NCI-H2196 (cell line): ENCODE measurements at regions not wholly inside any gene's neighbourhood (a gene's known extent, or its start where the extent isn't known, plus 50 kb on each side); places are given as distances from the start of the nearest gene placed in this dataset.

Experiments
- DNase-seq: peaks from one replicate; lab custom pipeline; 2025; ENCODE audit not compliant: unreplicated experiment; lab: John Stamatoyannopoulos, UW

DNA sequence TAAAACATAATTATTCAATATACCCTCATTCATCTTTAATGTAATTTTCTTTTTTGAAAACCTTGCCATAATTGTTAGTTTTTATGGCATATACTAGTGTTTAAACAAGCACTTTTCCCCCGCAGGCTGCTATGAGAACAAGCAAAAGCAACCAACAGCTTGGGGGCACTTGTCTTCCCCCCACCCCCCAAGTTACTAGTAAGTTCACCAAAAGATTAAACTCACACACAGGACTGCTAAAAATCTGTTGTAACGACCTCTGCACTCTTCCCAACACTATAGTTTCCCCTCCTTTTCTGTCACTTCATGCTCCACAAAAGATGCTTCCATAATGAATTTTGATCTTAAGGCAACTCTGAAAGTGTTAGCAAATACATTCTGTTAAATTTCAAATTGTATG, 474.9 kb upstream of the SOX5 start:
- no peak for DNase-seq

DNA sequence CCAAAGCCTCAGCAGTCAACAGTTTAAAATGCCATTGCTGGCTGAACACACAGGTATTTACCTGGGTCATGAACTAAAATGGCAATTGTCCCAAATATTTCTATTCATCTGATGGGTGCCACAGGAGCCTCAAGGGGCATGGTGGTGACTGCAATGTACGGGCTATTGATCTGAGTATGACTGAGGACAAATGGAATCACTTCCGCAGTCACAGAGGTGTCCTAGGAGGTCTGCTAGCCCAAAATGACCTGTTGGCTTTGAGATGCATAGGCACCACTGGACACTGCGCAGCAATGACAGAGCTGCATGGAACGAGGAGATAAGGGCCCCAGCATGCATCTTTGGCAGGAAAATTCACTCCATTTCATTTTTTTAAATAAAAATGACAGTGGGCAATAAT, 474.1 kb upstream of the SOX5 start:
- DNase-seq = no peak

DNA sequence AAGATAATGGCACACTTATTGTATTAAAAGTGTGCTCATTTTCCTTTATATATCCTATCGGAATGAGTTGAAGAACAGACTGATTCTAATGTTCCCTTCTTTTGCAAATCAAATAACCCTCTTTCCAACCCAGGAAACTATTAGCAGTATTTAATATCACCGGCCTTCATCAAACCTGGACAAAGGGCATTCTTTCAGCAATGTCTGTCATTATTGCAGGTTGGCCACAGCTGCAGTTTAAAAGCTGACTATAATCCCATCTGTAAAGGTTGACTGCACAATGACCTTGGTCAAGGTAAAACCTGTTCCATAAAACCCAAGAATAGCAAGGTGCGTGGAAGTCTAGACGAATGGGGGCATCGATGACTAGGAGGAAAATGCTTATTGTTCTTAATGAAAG, 472.3 kb upstream of the SOX5 start:
- DNase-seq = no peak

DNA sequence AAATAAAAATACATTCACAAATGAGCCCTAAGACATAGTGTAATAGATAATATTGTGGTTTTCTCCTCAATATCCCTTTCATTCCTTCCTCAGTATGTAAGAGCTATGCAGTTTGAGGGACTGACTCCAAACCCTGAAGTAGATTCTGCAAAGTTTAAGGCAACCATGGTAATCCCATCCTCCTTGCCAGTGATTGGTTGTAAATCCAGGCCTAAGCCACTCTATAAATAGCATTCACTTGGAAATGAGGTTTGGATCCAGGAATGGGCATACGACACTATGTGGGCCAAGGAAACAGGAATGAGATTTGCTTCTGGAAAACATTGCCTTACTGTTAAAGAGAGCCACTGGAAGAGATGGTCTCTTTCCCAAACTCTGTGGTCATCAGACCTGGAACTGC, 468.7 kb upstream of the SOX5 start:
- DNase-seq = no peak

DNA sequence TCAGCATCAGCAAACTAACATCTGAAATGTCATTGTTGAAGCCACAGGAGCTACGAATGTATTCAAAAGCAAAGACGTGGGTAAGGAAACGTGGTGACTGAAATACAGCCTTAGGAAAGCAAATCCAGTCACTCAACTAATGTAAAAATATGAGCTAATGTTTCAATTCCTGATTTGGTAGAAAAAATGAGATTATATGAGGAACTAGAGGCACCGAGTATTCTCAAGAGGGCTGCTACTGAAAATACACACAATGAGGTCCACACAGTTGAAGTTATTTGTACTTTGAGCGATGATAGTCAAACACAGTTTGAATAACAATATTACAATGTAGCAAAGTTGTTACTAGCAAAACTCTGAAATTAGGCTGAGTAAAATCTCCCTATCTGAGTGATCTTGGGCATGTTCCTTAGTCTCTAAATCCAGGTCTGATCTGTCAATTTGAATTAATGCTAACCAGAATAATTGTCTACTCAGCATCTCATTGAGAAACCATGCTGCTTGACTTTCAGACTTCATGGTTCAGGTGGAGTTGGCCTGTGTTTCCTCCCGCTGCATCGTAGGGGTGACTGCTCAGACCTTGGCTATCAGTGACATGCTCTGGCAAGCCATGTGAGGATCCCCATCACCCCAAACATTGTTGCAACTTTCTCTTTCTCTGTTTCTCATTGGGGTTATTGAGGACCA, 467.1 kb upstream of the SOX5 start:
- no peak for DNase-seq

DNA sequence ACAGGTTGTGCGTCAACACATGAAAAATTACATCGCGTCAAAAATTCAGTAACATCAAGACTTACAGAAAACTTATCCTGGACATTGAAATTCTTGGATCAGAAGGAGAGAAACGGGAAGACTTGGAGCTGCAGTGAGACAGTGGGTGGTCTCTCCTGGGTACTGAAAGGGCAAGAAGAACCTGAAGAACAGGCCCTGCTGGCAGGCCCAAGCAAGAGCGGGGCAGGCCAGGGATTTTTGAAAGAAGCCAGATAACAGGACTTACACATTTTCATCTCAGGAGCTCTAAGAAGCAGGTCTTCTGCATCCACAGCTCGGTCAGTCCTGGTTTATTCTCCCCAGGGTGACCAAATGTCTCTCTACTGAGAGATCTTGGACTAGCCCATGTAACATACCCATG, 466.5 kb upstream of the SOX5 start:
- DNase-seq = no peak

DNA sequence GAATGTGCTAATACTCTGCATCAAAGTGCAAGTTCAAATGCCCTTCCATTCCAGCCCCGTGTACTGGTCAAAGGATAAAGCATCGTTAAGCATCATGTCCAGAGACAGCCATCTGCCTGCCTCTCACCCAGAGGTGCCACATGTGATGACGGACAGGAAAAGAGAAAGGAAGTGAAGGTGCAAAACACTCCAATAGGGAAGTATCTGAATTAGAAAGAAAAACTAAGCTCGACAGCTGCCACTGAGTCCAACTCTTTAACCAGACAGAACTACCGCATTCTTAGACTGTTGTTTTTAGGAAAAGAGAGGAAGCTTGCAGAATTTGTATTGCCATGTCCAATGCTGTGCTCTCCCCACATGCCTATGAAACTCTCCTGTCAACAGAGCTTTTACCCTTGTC, 465.0 kb upstream of the SOX5 start:
- DNase-seq = no peak

DNA sequence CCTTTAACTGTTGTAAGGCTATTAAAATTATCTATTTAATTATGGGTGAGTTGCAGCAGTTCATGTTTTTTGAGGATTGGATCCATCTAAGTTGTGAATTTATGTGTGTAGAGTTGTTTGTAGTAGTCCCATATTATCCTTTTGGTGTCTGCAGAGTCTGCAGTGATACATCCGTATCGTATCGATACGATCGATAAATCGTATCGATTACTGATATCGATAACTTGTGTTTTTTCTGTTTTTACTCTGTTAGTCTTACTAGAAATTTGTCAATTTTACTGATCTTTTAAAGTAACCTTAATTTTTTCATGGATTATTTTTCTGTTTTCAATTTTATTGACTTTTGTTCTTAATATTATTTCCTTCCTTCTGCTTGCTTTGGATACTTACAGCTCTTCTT, 462.5 kb upstream of the SOX5 start:
- DNase-seq = no peak

DNA sequence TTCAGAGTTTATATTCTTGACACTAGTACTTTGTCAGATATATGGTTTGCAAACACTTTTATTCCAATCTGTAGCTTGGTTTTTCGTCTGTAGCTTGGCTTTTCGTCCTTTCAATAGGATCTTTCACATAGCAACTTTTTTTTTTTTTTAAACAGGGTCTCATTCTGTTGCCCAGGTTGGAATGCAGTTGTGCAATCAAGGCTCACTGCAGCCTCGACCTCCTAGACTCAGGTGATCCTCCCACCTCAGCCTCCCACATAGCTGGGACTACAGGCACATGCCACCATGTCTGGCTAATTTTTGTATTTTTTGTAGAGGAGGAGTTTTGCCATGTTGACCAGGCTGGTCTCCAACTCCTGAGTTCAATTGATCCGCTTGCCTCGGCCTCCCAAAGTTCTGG, 460.4 kb upstream of the SOX5 start:
- no peak for DNase-seq

DNA sequence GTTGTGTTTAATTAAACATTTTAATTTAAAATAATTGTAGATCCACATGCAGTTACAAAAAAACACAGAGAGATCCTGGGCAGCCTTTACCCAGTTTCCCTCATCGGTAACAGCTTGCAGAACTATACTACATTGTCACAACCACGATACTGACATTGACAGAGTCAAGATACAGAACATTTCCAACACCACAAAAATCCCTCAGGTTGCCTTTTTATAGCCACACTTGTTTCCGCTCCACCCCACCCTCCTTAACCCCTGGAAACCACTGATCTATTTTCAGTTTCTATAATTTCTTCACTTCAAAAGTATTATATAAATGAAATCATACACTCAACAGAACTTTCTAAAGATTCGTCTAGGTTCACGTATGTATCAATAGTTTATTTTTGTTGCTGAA, 458.8 kb upstream of the SOX5 start:
- DNase-seq = no peak

DNA sequence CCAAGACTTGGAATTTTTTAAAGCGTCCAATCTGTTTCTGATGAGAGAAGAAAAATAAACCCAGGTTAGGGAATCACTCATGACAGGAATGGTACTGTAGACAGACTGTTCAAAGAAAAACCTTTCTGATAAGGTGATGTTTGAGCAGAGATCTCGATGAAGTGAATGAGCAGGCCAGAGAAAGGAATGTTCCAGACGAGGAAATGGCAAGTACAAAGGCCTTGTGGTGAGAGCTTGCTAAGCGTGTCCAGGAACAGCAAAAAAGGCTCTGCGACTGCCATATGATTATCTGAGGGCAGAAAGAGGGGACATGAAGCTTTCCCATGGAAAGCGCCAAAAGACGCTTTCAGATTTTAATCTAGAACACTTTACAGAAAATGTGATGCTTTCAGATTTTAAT, 458.4 kb upstream of the SOX5 start:
- no peak for DNase-seq

DNA sequence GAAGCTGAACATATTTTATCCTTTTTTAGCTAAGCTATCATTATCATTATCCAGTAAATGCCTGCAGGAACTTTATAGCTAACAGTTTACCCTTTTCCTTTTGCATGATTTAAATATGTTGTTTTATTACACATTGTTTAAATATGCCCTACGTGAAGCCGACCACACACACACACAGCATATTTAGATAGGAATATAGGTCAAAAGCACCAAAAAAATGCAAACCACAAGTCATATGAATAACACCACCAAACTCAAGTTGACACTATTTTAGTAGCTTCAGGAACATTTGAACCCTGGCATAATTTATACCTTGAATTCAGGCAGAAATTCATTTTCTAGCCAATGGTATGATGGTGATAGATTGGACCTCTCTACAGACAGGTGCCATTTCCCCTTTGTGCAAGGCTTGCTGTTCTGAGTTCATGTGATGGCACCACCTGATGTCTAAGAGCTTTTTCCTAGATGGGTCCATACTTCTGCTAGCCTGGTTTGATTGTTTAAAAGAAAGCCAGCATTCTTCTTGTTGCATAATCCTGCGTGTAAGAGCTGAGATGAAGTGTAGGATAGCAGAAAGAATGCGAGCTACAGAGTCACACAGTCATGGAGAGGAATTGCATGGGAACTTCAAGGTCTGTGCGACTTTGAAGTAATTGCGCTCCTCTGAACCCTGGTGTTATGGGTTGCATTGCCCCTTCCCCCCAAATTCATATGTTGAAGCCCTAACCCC, 454.8 kb upstream of the SOX5 start:
- no peak for DNase-seq

DNA sequence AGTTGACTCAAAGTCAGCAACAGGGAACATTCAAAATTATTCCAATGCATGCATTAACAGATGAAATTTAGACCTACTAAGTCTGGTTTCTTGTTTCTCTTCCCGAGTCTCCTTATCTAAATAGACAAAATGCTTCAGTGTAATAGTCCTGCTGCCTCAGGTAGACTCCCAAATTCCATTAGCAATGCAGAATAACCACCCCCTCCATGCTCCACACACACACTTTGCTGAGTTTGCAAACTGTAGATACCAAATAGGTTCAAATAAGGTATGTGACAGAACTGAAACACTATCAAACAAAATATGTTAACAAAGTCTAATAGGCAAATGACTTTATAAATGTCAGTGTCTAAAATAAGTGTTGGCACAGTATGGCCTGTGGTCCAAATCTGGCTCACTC, 451.1 kb upstream of the SOX5 start:
- DNase-seq = no peak

DNA sequence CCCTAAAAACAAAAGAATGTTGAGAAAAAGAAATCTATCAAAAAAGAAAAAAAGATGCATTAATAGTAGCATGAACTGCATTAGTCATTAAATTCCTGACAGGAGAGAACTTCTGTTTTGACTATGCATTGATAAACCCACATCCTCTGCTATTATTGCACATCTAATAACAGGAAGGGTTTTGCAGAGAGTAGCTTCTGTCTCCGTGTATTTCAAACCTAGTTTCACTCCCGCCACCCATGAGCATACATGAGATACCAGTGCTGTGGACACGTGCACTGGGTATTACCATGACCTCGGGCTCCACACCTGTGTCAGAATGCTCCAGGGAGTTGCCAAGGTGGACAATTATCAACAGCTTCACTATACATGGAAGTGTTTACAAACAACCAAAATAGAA, 449.1 kb upstream of the SOX5 start:
- DNase-seq = no peak

DNA sequence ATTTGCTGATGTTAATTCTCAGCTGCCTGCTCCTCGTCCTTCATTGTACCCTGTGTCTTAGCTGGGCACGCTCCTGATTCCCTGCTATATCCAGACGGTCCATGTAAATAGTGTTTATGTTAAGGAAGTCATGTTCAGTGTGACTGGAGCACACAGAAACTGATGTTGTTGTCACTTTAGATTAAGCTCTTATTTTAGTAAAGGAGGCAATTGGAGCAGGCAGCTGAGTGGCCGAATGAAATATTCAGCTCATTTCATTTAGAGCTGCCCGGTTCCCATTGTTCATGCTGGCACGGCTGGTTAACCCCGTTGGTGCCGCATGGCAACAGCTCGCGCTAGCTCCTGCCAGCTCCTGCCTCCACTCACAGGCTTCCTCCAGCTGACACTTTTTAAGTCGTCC, 446.8 kb upstream of the SOX5 start:
- no peak for DNase-seq

DNA sequence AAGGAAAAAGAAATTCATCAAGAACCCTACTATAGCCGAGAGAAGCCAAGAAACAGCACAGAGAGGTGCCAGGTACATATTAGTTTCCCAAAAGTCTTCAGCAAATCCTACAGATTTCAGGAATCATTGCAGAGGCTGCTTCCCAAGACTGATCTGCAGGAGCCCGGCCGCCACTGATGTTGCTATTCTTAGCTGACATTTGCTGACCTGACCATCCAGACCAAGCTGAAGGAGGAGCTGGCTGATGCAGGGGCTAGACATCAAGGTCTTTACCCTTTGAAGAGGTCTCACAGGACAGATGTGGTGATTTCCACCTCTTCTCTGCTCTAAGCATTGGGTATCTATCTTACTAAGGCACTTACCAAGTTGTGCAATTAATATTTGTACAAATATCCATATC, 444.8 kb upstream of the SOX5 start:
- DNase-seq = no peak

DNA sequence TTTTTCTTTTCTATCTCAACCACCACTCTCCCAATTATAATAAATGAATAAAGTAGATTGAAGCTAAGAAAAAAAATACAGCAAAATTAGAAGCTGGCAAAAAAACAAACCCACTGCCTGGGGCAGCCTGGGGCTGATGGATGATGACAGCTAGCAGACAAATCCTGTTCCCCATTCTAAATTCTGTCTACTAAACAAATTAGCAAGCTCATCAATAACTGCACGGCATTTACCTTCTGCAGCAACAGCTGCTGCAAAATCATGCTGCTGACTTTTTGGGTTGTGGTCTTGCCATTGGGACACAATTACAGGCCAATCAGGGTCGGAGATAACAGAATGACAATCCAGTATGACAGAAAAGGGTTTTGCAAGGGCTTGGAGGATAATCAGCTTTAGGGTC, 443.6 kb upstream of the SOX5 start:
- DNase-seq = no peak

DNA sequence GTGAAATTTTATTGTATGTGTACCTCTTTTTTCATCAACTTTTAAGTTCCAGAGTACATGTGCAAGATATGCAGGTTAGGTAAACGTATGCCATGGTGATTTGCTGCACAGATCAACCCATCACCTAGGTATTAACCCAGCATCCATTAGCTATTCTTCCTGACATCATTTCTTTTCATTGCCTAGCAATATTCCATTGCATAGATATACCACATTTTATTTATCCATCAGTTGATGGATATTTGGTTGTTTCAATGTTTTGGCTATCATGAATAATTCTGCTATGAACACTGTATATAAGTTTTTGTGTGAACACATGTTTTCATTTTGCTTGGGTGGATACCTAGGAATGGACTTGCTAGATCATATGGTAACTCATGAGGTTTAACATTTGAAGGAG, 439.9 kb upstream of the SOX5 start:
- no peak for DNase-seq

DNA sequence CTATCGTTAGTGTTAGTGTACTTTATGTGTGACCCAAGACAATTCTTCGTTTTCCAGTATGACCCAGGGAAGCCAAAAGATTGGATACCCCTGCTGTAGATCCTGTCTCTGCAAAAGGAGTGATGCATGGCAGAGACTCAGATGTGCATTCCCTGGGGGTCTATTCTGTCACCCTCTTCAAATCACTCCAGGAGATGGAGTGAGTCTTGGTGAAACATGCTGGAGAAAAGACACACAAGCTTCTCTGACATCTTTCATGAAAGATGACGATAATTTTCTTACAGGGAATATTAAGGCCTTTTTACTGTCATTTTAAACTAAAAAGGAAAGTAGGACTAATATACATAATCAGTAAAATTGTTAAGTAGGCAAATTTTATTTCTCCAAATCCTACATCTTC, 437.9 kb upstream of the SOX5 start:
- DNase-seq = no peak

DNA sequence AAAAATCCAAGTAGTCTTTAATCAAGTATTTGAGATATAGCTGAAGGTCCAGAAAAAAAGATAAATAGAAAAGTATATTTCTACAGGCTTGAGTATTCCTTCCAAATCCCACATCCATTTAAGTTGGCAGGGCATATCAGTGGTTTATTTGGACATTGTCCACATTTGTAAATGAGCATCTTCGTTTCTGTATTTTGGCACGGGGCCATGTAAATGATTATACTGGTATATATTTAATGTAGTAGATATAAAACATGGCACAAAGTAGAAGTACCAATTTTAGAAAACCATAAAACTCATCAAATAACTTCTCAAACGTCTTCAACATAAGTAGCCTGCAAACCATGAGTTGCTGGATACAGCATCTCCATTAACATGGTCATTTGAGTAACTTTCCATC, 437.4 kb upstream of the SOX5 start:
- no peak for DNase-seq

DNA sequence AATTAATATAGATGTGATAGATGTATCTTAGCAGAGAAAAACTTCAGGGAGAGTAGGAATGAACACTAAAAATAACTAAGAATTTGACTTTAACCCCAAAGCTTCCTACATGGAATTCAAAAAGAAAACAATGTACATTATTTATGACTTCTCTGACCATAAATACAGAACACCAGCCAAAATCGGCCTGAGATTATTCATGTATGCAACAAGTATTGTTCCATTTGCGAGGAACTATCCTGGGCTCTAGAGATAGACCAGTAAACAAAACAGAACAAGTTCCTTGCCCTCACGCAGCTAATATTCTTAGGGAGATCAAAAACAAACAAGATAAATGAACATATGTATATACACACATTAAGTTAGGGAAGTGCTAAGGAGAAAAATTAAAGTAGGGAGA, 432.3 kb upstream of the SOX5 start:
- no peak for DNase-seq

DNA sequence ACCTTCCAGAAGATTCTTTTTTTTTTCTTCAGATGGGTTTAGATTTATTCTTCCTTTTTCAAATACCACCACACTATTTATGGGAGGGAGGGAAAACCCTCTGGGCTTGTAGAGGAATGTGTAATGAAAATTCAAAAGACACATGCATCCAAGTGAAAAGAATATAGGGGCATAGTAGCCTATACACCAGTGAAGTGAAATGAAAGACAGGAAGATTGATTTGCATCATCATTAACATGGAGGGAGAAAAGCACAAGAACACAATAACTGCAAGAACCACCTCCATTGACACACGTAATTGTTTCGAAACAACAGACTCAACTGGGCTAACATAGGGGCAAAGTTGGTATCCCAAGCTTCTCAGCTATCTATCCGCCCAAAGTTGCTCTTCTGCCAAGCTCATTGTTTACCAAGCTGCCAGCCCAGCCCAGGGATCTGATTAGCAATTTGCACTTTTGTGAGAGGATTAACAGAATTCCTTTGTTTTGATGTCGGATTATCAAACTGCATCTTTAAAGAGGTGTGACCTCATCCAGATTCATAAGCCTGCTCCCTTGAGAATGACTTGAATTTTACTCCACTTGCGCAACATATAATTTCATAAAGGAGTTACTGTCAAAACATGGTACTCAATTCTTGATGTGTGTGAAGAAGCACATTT, 430.5 kb upstream of the SOX5 start:
- no peak for DNase-seq

DNA sequence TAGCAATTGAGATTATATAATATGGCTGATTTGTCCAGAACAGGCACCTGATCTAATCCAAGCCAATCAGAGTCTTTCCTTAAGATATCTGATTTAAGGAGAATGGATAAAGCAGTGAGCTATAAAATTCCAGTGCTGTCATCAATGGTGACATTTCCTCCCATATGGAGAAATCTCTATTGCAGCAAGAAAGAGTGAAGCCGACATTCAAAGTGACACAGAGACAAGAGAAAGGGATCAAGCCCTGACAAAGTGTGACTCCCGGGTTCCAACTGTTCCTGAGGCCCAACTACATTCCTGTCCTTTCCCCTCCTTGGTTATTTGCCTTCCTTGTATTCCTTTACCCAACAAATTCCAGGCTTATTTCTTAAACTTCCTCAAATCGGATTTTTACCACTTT, 430.0 kb upstream of the SOX5 start:
- no peak for DNase-seq
